SK-N-SH treated with all-trans-retinoic acid at 6 μM for 48 hours (cell line): ENCODE measurements at regions not wholly inside any gene's neighbourhood (a gene's known extent, or its start where the extent isn't known, plus 50 kb on each side); places are given as distances from the start of the nearest gene placed in this dataset.

Experiments used
- ATAC-seq: fragments of 200-7000 bp; cut with Tn5 transposase; 3 replicates; pipeline ENCODE4 v1.9.1; 2020; ENCODE audit warnings: mild to moderate bottlenecking, moderate library complexity
- ARNTL ChIP-seq: fragments of 450-650 bp; formaldehyde crosslinking; IDR thresholded peaks from 2 replicates; pipeline ENCODE4 v1.5.0; 2020; ENCODE audit warnings: low read depth, mild to moderate bottlenecking, moderate library complexity, borderline replicate concordance
- BACH2 ChIP-seq: fragments of 250-450 bp; sonication (Bioruptor Pico); IDR thresholded peaks from 2 replicates; pipeline ENCODE4 v1.9.0; 2021; ENCODE audit warnings: mild to moderate bottlenecking, borderline replicate concordance
- CREB5 ChIP-seq: fragments of 250-450 bp; sonication (Bioruptor Pico); IDR thresholded peaks from 2 replicates; pipeline ENCODE4 v1.5.1; 2020; ENCODE audit warnings: low read depth, mild to moderate bottlenecking, moderate library complexity
- CSDC2 ChIP-seq: fragments of 250-450 bp; sonication (Bioruptor Pico); IDR thresholded peaks from 2 replicates; pipeline ENCODE4 v1.5.0; 2020; ENCODE audit warnings: mild to moderate bottlenecking, moderate library complexity
- CSRNP3 ChIP-seq: fragments of 250-450 bp; sonication (Bioruptor Pico); IDR thresholded peaks from 2 replicates; pipeline ENCODE4 v1.5.1; 2021; ENCODE audit warnings: mild to moderate bottlenecking, moderate library complexity
- ESRRG ChIP-seq: fragments of 250-450 bp; sonication (Bioruptor Pico); IDR thresholded peaks from 2 replicates; pipeline ENCODE4 v1.6.1; 2021; ENCODE audit warnings: mild to moderate bottlenecking
- GLIS3 ChIP-seq: fragments of 250-450 bp; sonication (Bioruptor Pico); IDR thresholded peaks from 2 replicates; pipeline ENCODE4 v1.5.0; 2020; ENCODE audit warnings: mild to moderate bottlenecking, moderate library complexity
- ISL1 ChIP-seq: fragments of 250-450 bp; sonication (Bioruptor Pico); IDR thresholded peaks from 2 replicates; pipeline ENCODE4 v2.1.2; 2022; ENCODE audit warnings: mild to moderate bottlenecking, moderate library complexity
- OSR1 ChIP-seq: fragments of 250-450 bp; sonication (Bioruptor Pico); IDR thresholded peaks from 2 replicates; pipeline ENCODE4 v1.8.0; 2022; ENCODE audit warnings: moderate library complexity, mild to moderate bottlenecking, inconsistent platforms
- PATZ1 ChIP-seq: fragments of 250-450 bp; sonication (Bioruptor Pico); IDR thresholded peaks from 2 replicates; pipeline ENCODE4 v1.8.0; 2020; ENCODE audit warnings: mild to moderate bottlenecking, moderate library complexity, borderline replicate concordance
- PPARA ChIP-seq: fragments of 250-450 bp; sonication (Bioruptor Pico); IDR thresholded peaks from 2 replicates; pipeline ENCODE4 v1.5.0; 2020; ENCODE audit warnings: mild to moderate bottlenecking, borderline replicate concordance
- RARB ChIP-seq: fragments of 250-450 bp; sonication (Bioruptor Pico); IDR thresholded peaks from 2 replicates; pipeline ENCODE4 v1.8.0; 2021; ENCODE audit warnings: mild to moderate bottlenecking, moderate library complexity
- SNAI2 ChIP-seq: fragments of 250-450 bp; sonication (Bioruptor Pico); IDR thresholded peaks from 2 replicates; pipeline ENCODE4 v1.5.0; 2020; ENCODE audit warnings: mild to moderate bottlenecking, moderate library complexity
- TCF4 ChIP-seq: fragments of 250-450 bp; sonication (Bioruptor Pico); IDR thresholded peaks from 2 replicates; pipeline ENCODE4 v1.8.0; 2021; ENCODE audit warnings: mild to moderate bottlenecking, moderate library complexity, borderline replicate concordance
- TOX ChIP-seq: fragments of 250-450 bp; sonication (Bioruptor Pico); IDR thresholded peaks from 2 replicates; pipeline ENCODE4 v1.8.0; 2021; ENCODE audit warnings: mild to moderate bottlenecking, moderate library complexity, borderline replicate concordance
- TSHZ2 ChIP-seq: fragments of 250-450 bp; sonication (Bioruptor Pico); IDR thresholded peaks from 2 replicates; pipeline ENCODE4 v1.5.0; 2020; ENCODE audit warnings: mild to moderate bottlenecking, moderate library complexity
- ZC3H10 ChIP-seq: fragments of 250-450 bp; sonication (Bioruptor Pico); IDR thresholded peaks from 2 replicates; pipeline ENCODE4 v1.5.1; 2021; ENCODE audit warnings: mild to moderate bottlenecking, moderate library complexity
- ZFP3 ChIP-seq: fragments of 250-450 bp; sonication (Bioruptor Pico); IDR thresholded peaks from 2 replicates; pipeline ENCODE4 v1.5.0; 2020; ENCODE audit warnings: mild to moderate bottlenecking, moderate library complexity
- ZFP30 ChIP-seq: fragments of 450-650 bp; formaldehyde crosslinking; IDR thresholded peaks from 2 replicates; pipeline ENCODE4 v1.5.0; 2022; ENCODE audit warnings: mild to moderate bottlenecking, moderate library complexity
- ZNF565 ChIP-seq: fragments of 450-650 bp; formaldehyde crosslinking; conservative IDR thresholded peaks from 2 replicates; pipeline ENCODE4 v1.5.0; 2020; ENCODE audit warnings: low read depth, mild to moderate bottlenecking, moderate library complexity
- ZNF70 ChIP-seq: fragments of 450-650 bp; formaldehyde crosslinking; IDR thresholded peaks from 2 replicates; pipeline ENCODE4 v1.5.0; 2020; ENCODE audit warnings: mild to moderate bottlenecking, moderate library complexity
- ZNF8 ChIP-seq: fragments of 450-650 bp; formaldehyde crosslinking; IDR thresholded peaks from 2 replicates; pipeline ENCODE4 v1.5.0; 2020; ENCODE audit warnings: mild to moderate bottlenecking, moderate library complexity

GRCh38 chr18:37997695-37998094, 432.1 kb upstream of the CELF4 start:
- TF ChIP-seq ZFP3: no peak
- no peak for TF ChIP-seq ZC3H10 (CRISPR knock-in tag)
- TF ChIP-seq BACH2 (CRISPR knock-in tag): no peak
- TF ChIP-seq SNAI2 (CRISPR knock-in tag): no peak
- TF ChIP-seq ZNF70 (CRISPR knock-in tag): no peak
- TF ChIP-seq PATZ1 (CRISPR knock-in tag): no peak
- no peak for ATAC-seq

GRCh38 chr18:37987901-37988300, 422.3 kb upstream of the CELF4 start:
- TF ChIP-seq ZC3H10 (CRISPR knock-in tag) (no peak), CSRNP3 (CRISPR knock-in tag) (no peak), CSDC2 (CRISPR knock-in tag) (no peak), PPARA (no peak), ARNTL (CRISPR knock-in tag) (no peak), TSHZ2 (no peak), ZNF565 (CRISPR knock-in tag) (no peak), ISL1 (CRISPR knock-in tag) (no peak), ZFP30 (no peak), ZNF70 (CRISPR knock-in tag) (no peak), OSR1 (CRISPR knock-in tag) (no peak), ESRRG (CRISPR knock-in tag) (no peak), ZFP3 (no peak), TOX (no peak), RARB (CRISPR knock-in tag) (no peak), CREB5 (CRISPR knock-in tag) (no peak), TCF4 (CRISPR knock-in tag) (no peak), ZNF8 (CRISPR knock-in tag) (no peak), BACH2 (CRISPR knock-in tag) (no peak)
- no peak for ATAC-seq

- ATAC-seq: no peak
- TF ChIP-seq ZNF8 (CRISPR knock-in tag): no peak
- TF ChIP-seq CREB5 (CRISPR knock-in tag): no peak
- no peak for TF ChIP-seq ARNTL (CRISPR knock-in tag)
- no peak for TF ChIP-seq ZNF565 (CRISPR knock-in tag)
- TF ChIP-seq ZFP3: no peak
- no peak for TF ChIP-seq CSRNP3 (CRISPR knock-in tag)
- TF ChIP-seq GLIS3 (CRISPR knock-in tag): no peak
- TF ChIP-seq ISL1 (CRISPR knock-in tag): no peak
- no peak for TF ChIP-seq TSHZ2
- TF ChIP-seq SNAI2 (CRISPR knock-in tag): no peak
- TF ChIP-seq OSR1 (CRISPR knock-in tag): no peak
- no peak for TF ChIP-seq CSDC2 (CRISPR knock-in tag)
- no peak for TF ChIP-seq RARB (CRISPR knock-in tag)
- no peak for TF ChIP-seq PATZ1 (CRISPR knock-in tag)
- TF ChIP-seq ESRRG (CRISPR knock-in tag): no peak
Observed at GRCh38 chr18:37986665-37987064, 421.1 kb upstream of the CELF4 start.
